Endothelial cell (in vitro differentiated cells): ENCODE measurements at regions not wholly inside any gene's neighbourhood (a gene's known extent, or its start where the extent isn't known, plus 50 kb on each side); places are given as distances from the start of the nearest gene placed in this dataset.

ENCODE experiments used
- DNase-seq: peaks from one replicate; pipeline ENCODE4 v3.0.0; 2021; ENCODE audit warnings: low spot score
- H3K27ac Mint-ChIP-seq: one replicate; pipeline ENCODE4 v1.8.0; 2021; ENCODE audit warnings: mixed read lengths, inconsistent platforms; ENCODE audit not compliant: unreplicated experiment
- H3K27me3 Mint-ChIP-seq: one replicate; pipeline ENCODE4 v1.8.0; 2021; ENCODE audit warnings: mild to moderate bottlenecking, moderate library complexity, mixed read lengths, inconsistent platforms; ENCODE audit not compliant: unreplicated experiment
- H3K36me3 Mint-ChIP-seq: one replicate; pipeline ENCODE4 v1.8.0; 2021; ENCODE audit warnings: mild to moderate bottlenecking, low read depth, mixed read lengths, inconsistent platforms; ENCODE audit not compliant: unreplicated experiment
- H3K4me1 Mint-ChIP-seq: one replicate; pipeline ENCODE4 v1.8.0; 2021; ENCODE audit warnings: mild to moderate bottlenecking, mixed read lengths, inconsistent platforms; ENCODE audit not compliant: unreplicated experiment
- H3K4me3 Mint-ChIP-seq: one replicate; pipeline ENCODE4 v1.8.0; 2021; ENCODE audit warnings: mild to moderate bottlenecking, mixed read lengths, inconsistent platforms; ENCODE audit not compliant: unreplicated experiment
- H3K9me3 Mint-ChIP-seq: one replicate; pipeline ENCODE4 v1.8.0; 2021; ENCODE audit warnings: mixed read lengths, inconsistent platforms; ENCODE audit not compliant: unreplicated experiment
- CTCF ChIP-seq: fragments of 200-600 bp; sonication (generic); IDR thresholded peaks from one replicate; pipeline ENCODE4 v1.5.0; 2021; ENCODE audit warnings: antibody characterized with exemption; ENCODE audit not compliant: unreplicated experiment

- no peak overlapping the region for H3K4me3 Mint-ChIP-seq
- H3K27ac Mint-ChIP-seq: no peak overlapping the region
Measured at GRCh38 chr5:166262395-166262794, 2029.0 kb upstream of the WWC1 start.

GRCh38 chr5:166267907-166268306, 2023.5 kb upstream of the WWC1 start:
- Mint-ChIP-seq H3K36me3 (no peaks in the 10 kb centered on the region), H3K27ac (no peak overlapping the region), H3K9me3 (no peaks in the 10 kb centered on the region), H3K27me3 (no peaks in the 10 kb centered on the region), H3K4me3 (no peak overlapping the region), H3K4me1 (no peaks in the 10 kb centered on the region)
- DNase-seq: no peak
- TF ChIP-seq CTCF: no peak

More at GRCh38 chr5:166262395-166262794, 2029.0 kb upstream of the WWC1 start:
- no peaks in the 10 kb centered on the region for H3K36me3 Mint-ChIP-seq
- H3K9me3 Mint-ChIP-seq: no peaks in the 10 kb centered on the region
- DNase-seq: no peak
- H3K4me1 Mint-ChIP-seq: no peaks in the 10 kb centered on the region
- TF ChIP-seq CTCF: no peak
- no peaks in the 10 kb centered on the region for H3K27me3 Mint-ChIP-seq

- no peaks in the 10 kb centered on the region for H3K36me3 Mint-ChIP-seq
- no peaks in the 10 kb centered on the region for H3K27me3 Mint-ChIP-seq
- H3K4me1 Mint-ChIP-seq: no peaks in the 10 kb centered on the region
- H3K9me3 Mint-ChIP-seq: no peaks in the 10 kb centered on the region
- DNase-seq: no peak
- no peak overlapping the region for H3K27ac Mint-ChIP-seq
- no peak for TF ChIP-seq CTCF
- H3K4me3 Mint-ChIP-seq: no peak overlapping the region
Measured at GRCh38 chr5:166270712-166271111, 2020.7 kb upstream of the WWC1 start.

GRCh38 chr5:166276006-166276405, 2015.4 kb upstream of the WWC1 start:
- TF ChIP-seq CTCF: no peak
- no peak for DNase-seq
- H3K9me3 Mint-ChIP-seq: no peaks in the 10 kb centered on the region
- no peaks in the 10 kb centered on the region for H3K27me3 Mint-ChIP-seq
- H3K36me3 Mint-ChIP-seq: no peaks in the 10 kb centered on the region
- H3K4me1 Mint-ChIP-seq: no peaks in the 10 kb centered on the region
- no peak overlapping the region for H3K4me3 Mint-ChIP-seq
- H3K27ac Mint-ChIP-seq: no peak overlapping the region

GRCh38 chr5:166279828-166280227, 2011.6 kb upstream of the WWC1 start:
- no peaks in the 10 kb centered on the region for H3K4me1 Mint-ChIP-seq
- no peak overlapping the region for H3K4me3 Mint-ChIP-seq
- H3K36me3 Mint-ChIP-seq: no peaks in the 10 kb centered on the region
- peaks cover 2% of the 10 kb centered on the region for H3K27me3 Mint-ChIP-seq
- no peak for DNase-seq
- H3K9me3 Mint-ChIP-seq: no peaks in the 10 kb centered on the region
- H3K27ac Mint-ChIP-seq: no peak overlapping the region
- TF ChIP-seq CTCF: no peak
